Fibroblast of lung (primary cell): ENCODE measurements at regions not wholly inside any gene's neighbourhood (a gene's known extent, or its start where the extent isn't known, plus 50 kb on each side); places are given as distances from the start of the nearest gene placed in this dataset.

ENCODE experiments used
- CTCF ChIP-seq, 2 donors: IDR thresholded peaks in 1 of 2; conservative IDR thresholded peaks in 1 of 2; 1 replicate in 1 of 2; 2 replicates in 1 of 2; pipeline ENCODE4 v1.5.1; 2011 to 2012; ENCODE audit warnings: low read length in 2 of 2, control low read depth in 1 of 2, inconsistent platforms in 1 of 2, low read depth in 1 of 2, mild to moderate bottlenecking in 1 of 2
- EZH2 ChIP-seq: IDR thresholded peaks from 2 replicates; pipeline ENCODE4 v1.5.1; 2012; ENCODE audit warnings: low read length, control low read depth, mild to moderate bottlenecking; ENCODE audit errors: missing control alignments

- TF ChIP-seq CTCF (conservative IDR thresholded peaks at IDR 0.05 in 1 of 2, IDR thresholded peaks at IDR 0.05 in 1 of 2; ENCODE audit: low read depth in 1 of 2, low read length in 2 of 2), result no peak
- no peak for TF ChIP-seq EZH2
Measured at GRCh38 chr10:2119316-2119715, 382.0 kb upstream of the ADARB2 start.
